Colonic mucosa (tissue), 4 donors: ENCODE measurements at regions not wholly inside any gene's neighbourhood (a gene's known extent, or its start where the extent isn't known, plus 50 kb on each side); places are given as distances from the start of the nearest gene placed in this dataset.

Source experiments
- DNase-seq: peaks from one replicate; pipeline ENCODE4 v3.0.0-alpha.2; 2020
- H3K27ac ChIP-seq: fragments of 200-600 bp; one replicate; pipeline ENCODE4 v1.8.0; 2021
- H3K27me3 ChIP-seq: fragments of 200-600 bp; one replicate; pipeline ENCODE4 v1.8.0; 2021
- H3K36me3 ChIP-seq: fragments of 200-600 bp; one replicate; pipeline ENCODE4 v1.8.0; 2021
- H3K4me1 ChIP-seq: fragments of 200-600 bp; one replicate; pipeline ENCODE4 v1.8.0; 2021; ENCODE audit warnings: mild to moderate bottlenecking
- H3K4me3 ChIP-seq: fragments of 200-600 bp; one replicate; pipeline ENCODE4 v1.8.0; 2021
- H3K9ac ChIP-seq, 2 donors: one replicate each; pipeline ENCODE4 v1.7.0; 2013; ENCODE audit warnings: control low read depth in 2 of 2, low read depth in 2 of 2, low read length in 2 of 2
- H3K9me3 ChIP-seq: fragments of 200-600 bp; one replicate; pipeline ENCODE4 v1.8.0; 2021
- intact Hi-C: fragments of 100-400 bp; cut with DNase I; formaldehyde crosslinking; loops from one replicate; pipeline ENCODE4 v1.14.1; 2022
- TF ChIP-seq, protein P1 (sequence below): fragments of 200-600 bp; IDR thresholded peaks from one replicate; pipeline ENCODE4 v1.8.0; 2022; ENCODE audit warnings: antibody characterized with exemption, mild to moderate bottlenecking
- donor health status: healthy.
- donor health status: DM: no; HTN: no; CAD: no.
- donor health status: DM: no; HTN: no; CAD: no.

DNA sequence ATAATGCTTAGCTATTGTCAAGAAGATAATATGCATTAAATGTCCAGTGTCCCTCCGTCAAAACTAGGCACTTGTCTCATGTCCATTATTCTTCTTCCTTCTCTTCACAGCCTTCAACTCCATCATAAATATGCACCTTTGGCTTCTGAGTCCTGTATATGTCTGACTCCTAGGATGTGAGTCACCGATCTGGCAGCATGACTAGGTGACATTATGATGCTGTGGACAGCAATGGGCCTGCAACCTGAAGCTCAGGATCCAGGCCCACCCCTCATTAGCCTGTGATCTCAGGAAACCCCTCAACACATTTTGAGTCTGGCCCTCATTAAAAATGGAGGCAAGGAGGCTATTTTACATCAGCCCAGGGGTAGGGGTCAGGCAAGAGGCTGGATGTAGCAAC, 362.5 kb upstream of the ZMIZ1 start:
- Histone ChIP-seq H3K4me1 (no peaks in the 10 kb centered on the region), H3K9ac (no peak overlapping the region), H3K27ac (no peak overlapping the region), H3K27me3 (no peaks in the 10 kb centered on the region), H3K4me3 (no peak overlapping the region), H3K9me3 (no peaks in the 10 kb centered on the region), H3K36me3 (no peaks in the 10 kb centered on the region)
- intact Hi-C loops, result no loop called here
- no peak for DNase-seq
- TF ChIP-seq, protein P1, sequence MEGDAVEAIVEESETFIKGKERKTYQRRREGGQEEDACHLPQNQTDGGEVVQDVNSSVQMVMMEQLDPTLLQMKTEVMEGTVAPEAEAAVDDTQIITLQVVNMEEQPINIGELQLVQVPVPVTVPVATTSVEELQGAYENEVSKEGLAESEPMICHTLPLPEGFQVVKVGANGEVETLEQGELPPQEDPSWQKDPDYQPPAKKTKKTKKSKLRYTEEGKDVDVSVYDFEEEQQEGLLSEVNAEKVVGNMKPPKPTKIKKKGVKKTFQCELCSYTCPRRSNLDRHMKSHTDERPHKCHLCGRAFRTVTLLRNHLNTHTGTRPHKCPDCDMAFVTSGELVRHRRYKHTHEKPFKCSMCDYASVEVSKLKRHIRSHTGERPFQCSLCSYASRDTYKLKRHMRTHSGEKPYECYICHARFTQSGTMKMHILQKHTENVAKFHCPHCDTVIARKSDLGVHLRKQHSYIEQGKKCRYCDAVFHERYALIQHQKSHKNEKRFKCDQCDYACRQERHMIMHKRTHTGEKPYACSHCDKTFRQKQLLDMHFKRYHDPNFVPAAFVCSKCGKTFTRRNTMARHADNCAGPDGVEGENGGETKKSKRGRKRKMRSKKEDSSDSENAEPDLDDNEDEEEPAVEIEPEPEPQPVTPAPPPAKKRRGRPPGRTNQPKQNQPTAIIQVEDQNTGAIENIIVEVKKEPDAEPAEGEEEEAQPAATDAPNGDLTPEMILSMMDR, result no peak

DNA sequence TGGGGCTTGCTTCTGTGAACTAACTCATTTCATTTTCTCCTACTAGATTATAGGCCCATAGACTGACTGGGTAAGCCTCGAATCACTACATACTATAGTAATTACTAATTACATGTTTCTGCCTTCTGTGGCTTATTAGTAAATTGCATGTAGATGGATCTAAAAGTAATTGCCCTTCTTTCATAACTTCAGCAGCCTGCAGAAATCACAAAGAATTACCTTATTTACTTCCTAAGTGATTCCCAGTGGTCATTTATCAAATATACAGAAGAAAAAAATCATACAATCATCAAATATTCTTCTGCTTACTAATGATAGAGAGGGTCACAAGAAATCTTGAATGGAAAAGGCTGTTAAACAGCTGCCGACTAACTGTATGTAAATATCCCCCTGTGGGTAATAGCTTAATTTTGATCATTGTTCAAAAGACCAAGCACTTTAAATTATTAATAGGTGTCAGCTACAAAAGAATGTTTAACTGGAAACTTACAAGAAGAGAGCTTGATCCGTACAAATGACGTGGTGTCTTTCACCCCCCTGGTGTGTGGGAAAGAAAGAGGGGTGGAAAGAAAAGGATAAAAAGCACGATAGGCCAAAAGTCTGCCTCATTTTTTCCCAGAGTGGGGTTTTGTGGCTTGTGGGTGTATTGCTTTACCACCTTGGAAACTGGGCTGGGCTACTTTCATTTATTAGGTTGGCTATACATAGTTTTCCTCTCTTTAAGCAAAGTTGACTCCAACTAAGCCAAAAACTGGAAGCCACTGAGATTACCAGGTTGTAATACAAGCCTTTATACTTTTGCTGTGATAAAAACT, 361.8 kb upstream of the ZMIZ1 start:
- TF ChIP-seq, protein P1, result no peak
- Histone ChIP-seq H3K36me3 (no peaks in the 10 kb centered on the region), H3K27ac (no peak overlapping the region), H3K4me1 (no peaks in the 10 kb centered on the region), H3K9me3 (no peaks in the 10 kb centered on the region), H3K9ac (no peak overlapping the region), H3K4me3 (no peak overlapping the region), H3K27me3 (no peaks in the 10 kb centered on the region)
- intact Hi-C loops, result no loop called here
- DNase-seq, result no peak

DNA sequence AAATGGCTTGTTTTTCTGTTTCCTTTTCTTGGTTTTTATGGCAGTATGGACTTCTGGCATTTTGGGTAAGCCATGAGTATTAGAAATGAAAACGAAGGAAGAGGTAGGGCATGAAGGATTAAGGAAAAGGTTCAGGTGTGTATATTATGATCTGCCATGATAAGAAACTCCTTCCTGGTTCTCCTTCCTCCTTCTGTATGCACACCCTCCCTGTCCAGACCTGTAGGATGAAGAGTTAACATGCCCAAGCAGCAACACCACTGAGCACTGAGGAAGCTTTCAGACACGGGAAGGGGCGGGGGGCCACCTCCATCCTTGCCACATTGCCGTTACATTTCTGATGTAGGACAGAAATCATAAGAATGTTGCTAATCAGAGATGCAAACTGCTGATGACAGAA, 361.0 kb upstream of the ZMIZ1 start:
- Histone ChIP-seq H3K4me1 (no peaks in the 10 kb centered on the region), H3K27me3 (no peaks in the 10 kb centered on the region), H3K9ac (no peak overlapping the region), H3K36me3 (no peaks in the 10 kb centered on the region), H3K4me3 (no peak overlapping the region), H3K9me3 (no peaks in the 10 kb centered on the region), H3K27ac (no peak overlapping the region)
- intact Hi-C loops, result no loop called here
- DNase-seq, result no peak
- TF ChIP-seq, protein P1, result no peak

DNA sequence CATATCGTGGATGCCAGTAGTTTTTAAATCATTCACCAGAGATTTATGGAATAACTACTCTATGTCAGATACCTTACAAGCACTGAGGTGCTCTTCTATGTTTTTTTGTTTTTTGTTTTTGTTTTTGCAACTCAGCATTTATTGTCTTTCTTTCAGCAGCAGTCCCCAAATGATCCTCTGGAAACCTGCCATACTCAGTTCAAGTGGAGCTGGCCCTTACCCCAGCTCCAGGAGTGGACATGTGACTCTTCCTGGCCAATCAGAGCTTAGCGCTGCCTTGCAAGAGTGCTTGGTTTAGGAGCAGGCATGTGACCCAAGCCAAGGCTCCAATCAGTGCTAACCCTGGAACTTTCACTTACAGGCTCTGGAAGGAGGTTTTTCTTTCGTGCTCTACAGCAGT, 356.6 kb upstream of the ZMIZ1 start:
- TF ChIP-seq, protein P1, result no peak
- no peaks in the 10 kb centered on the region for H3K4me1 ChIP-seq
- no peak overlapping the region for H3K27ac ChIP-seq
- H3K36me3 ChIP-seq, result no peaks in the 10 kb centered on the region
- DNase-seq, result peak; percentile 25
- no peaks in the 10 kb centered on the region for H3K9me3 ChIP-seq
- H3K9ac ChIP-seq, result no peak overlapping the region
- H3K27me3 ChIP-seq, result no peaks in the 10 kb centered on the region
- no peak overlapping the region for H3K4me3 ChIP-seq
- intact Hi-C loops, result no loop called here

DNA sequence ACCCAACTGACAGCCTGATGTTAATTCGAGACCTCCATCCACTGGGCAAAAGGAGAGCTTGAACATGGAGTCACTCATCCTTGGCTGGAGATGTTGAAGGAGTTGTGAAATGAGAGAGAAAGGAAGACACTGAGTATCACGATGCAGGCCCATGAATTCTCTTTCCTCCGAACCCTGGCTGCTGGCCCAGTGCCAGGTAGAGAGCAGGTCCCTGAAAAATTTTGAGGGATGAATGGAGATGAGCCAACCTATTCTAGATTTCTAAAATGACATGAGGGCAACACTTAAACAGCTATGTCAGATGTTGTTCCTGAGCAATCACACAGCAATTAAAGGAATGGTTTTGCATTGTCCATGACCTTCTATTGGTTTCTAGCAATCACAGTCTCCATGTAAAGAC, 355.1 kb upstream of the ZMIZ1 start:
- no peak for DNase-seq

More for the DNA sequence above, 355.1 kb upstream of the ZMIZ1 start:
- no peaks in the 10 kb centered on the region for H3K36me3 ChIP-seq
- no peaks in the 10 kb centered on the region for H3K27me3 ChIP-seq
- TF ChIP-seq, protein P1, result no peak
- H3K4me1 ChIP-seq, result no peaks in the 10 kb centered on the region
- no peak overlapping the region for H3K9ac ChIP-seq
- H3K27ac ChIP-seq, result no peak overlapping the region
- no peak overlapping the region for H3K4me3 ChIP-seq
- intact Hi-C loops, result no loop called here
- H3K9me3 ChIP-seq, result no peaks in the 10 kb centered on the region
